Tibial nerve (tissue), 4 donors: ENCODE measurements at regions not wholly inside any gene's neighbourhood (a gene's known extent, or its start where the extent isn't known, plus 50 kb on each side); places are given as distances from the start of the nearest gene placed in this dataset.
"Not testable (repeated sequence)": the region's sequence is repeated elsewhere in the genome, so short reads cannot be mapped to it uniquely, and the experiment has no call there.

Experiments
- DNase-seq, 2 donors: peaks; one replicate each; pipeline ENCODE4 v3.0.0-alpha.2; 2019; ENCODE audit warnings: low spot score in 2 of 2
- H3K27ac ChIP-seq, 4 donors: fragments of 200-600 bp; sonication (generic) in 3 of 4; one replicate each; pipeline ENCODE4 v1.5.1; 2017 to 2019; ENCODE audit warnings: mild to moderate bottlenecking in 1 of 4
- H3K27me3 ChIP-seq, 2 donors: fragments of 200-600 bp; sonication (generic) in 1 of 2; one replicate each; pipeline versions ENCODE4 v1.5.1 to v1.6.0; 2017 to 2019
- H3K36me3 ChIP-seq, 3 donors: fragments of 200-600 bp; sonication (generic); one replicate each; pipeline ENCODE4 v1.5.1; 2018 to 2019
- H3K4me1 ChIP-seq, 4 donors: fragments of 200-600 bp; sonication (generic) in 3 of 4; one replicate each; pipeline ENCODE4 v1.5.1; 2017 to 2019
- H3K4me3 ChIP-seq, 4 donors: fragments of 200-600 bp; sonication (generic) in 3 of 4; one replicate each; pipeline ENCODE4 v1.5.1; 2017 to 2019; ENCODE audit warnings: mild to moderate bottlenecking in 1 of 4, moderate library complexity in 1 of 4
- H3K9me3 ChIP-seq, 4 donors: fragments of 200-600 bp; sonication (generic) in 3 of 4; one replicate each; pipeline ENCODE4 v1.5.1; 2017 to 2019
- EP300 ChIP-seq, 2 donors: sonication (generic); formaldehyde crosslinking; IDR thresholded peaks; one replicate each; pipeline ENCODE4 v1.6.1; 2017; ENCODE audit warnings: antibody characterized with exemption in 2 of 2, mild to moderate bottlenecking in 1 of 2
- POLR2A ChIP-seq, 2 donors: fragments of 450-650 bp; IDR thresholded peaks; one replicate each; pipeline ENCODE4 v1.6.1; 2017; ENCODE audit warnings: antibody characterized with exemption in 2 of 2, mild to moderate bottlenecking in 2 of 2, moderate library complexity in 2 of 2
- WGBS, 2 donors: methylation state at CpG; one replicate each; pipeline ENCODE4 v1.1.5; 2018; 5-methylcytosine and 5-hydroxymethylcytosine counted together
- TF ChIP-seq, protein P1 (sequence below), 5 experiments: fragments of 200-600 bp in 3 of 5; fragments of 450-650 bp in 2 of 5; sonication (generic) in 3 of 5; IDR thresholded peaks; one replicate each; pipeline ENCODE4 v1.5.1; 2016 to 2019; ENCODE audit warnings: antibody characterized with exemption in 5 of 5, mild to moderate bottlenecking in 3 of 5, moderate library complexity in 2 of 5

DNA sequence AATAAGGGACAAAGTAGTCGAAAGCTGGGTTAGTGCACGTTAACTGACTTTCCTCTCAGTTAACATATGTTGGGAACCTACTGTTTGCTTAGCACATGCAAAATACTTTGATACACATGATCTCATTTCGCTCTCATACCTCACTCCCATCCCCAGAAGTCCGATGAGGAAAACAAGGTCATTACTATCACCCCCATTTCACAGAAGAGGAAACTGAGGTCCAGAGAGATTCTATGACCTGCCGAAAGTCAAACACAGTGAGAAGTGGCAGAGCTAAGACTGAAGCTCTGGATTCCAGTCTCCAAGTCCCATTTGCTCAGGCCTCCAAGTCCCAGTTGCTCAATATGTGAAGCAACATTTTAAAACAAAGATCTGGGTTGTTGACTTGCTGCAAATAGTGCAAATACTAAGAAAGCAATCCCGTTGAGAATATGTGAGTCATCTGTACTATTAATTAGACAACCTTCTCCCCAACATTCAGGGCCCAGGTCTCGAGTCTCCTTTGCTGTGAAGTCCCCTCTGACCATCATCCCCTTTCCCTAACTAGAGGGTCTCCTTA, 170.6 kb upstream of the PWP1 start:
- TF ChIP-seq EP300 (IDR thresholded peaks at IDR 0.05) (peak in 1 of 2 donors; percentile 72), POLR2A (IDR thresholded peaks at IDR 0.05) (no peak)
- TF ChIP-seq, protein P1, sequence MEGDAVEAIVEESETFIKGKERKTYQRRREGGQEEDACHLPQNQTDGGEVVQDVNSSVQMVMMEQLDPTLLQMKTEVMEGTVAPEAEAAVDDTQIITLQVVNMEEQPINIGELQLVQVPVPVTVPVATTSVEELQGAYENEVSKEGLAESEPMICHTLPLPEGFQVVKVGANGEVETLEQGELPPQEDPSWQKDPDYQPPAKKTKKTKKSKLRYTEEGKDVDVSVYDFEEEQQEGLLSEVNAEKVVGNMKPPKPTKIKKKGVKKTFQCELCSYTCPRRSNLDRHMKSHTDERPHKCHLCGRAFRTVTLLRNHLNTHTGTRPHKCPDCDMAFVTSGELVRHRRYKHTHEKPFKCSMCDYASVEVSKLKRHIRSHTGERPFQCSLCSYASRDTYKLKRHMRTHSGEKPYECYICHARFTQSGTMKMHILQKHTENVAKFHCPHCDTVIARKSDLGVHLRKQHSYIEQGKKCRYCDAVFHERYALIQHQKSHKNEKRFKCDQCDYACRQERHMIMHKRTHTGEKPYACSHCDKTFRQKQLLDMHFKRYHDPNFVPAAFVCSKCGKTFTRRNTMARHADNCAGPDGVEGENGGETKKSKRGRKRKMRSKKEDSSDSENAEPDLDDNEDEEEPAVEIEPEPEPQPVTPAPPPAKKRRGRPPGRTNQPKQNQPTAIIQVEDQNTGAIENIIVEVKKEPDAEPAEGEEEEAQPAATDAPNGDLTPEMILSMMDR (IDR thresholded peaks at IDR 0.05), result no peak
- Histone ChIP-seq H3K36me3 (no peaks in the 10 kb centered on the region), H3K4me1 (peaks cover 0 to 23% (median 0%) of the 10 kb centered on the region in 4 donors), H3K27ac (peak overlapping the region in 2 of 4 donors; percentile 54 to 72), H3K27me3 (no peaks in the 10 kb centered on the region), H3K4me3 (no peak overlapping the region), H3K9me3 (no peaks in the 10 kb centered on the region)
- peak in 1 of 2 donors; percentile 44 for DNase-seq
- WGBS, 2 donors, result 73 to 78% methylated on average over 7 of the region's 7 CpGs

GRCh38 chr12:107515446-107515958, 170.1 kb upstream of the PWP1 start:
- Histone ChIP-seq H3K9me3 (no peaks in the 10 kb centered on the region), H3K4me3 (no peak overlapping the region), H3K27me3 (no peaks in the 10 kb centered on the region), H3K27ac (peak overlapping the region in 2 of 4 donors; percentile 54 to 72), H3K36me3 (no peaks in the 10 kb centered on the region), H3K4me1 (peaks cover 0 to 23% (median 0%) of the 10 kb centered on the region in 4 donors)
- TF ChIP-seq POLR2A (IDR thresholded peaks at IDR 0.05) (no peak), EP300 (IDR thresholded peaks at IDR 0.05) (peak in 1 of 2 donors; percentile 59)
- TF ChIP-seq, protein P1 (IDR thresholded peaks at IDR 0.05), result no peak
- 20 to 57% methylated on average over 2 of the region's 2 CpGs for WGBS, 2 donors
- DNase-seq, result peak; percentile 65 to 87

DNA sequence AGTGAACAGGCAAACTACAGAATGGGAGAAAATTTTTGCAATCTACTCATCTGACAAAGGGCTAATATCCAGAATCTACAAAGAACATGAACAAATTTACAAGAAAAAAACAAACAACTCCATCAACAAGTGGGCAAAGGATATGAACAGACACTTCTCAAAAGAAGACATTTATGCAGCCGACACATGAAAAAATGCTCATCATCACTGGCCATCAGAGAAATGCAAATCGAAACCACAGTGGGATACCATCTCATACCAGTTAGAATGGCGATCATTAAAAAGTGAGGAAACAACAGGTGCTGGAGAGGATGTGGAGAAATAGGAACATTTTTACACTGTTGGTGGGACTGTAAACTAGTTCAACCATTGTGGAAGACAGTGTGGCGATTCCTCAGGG, 167.8 kb upstream of the PWP1 start:
- not testable (repeated sequence) for H3K4me3 ChIP-seq, DNase-seq, H3K27me3 ChIP-seq, H3K36me3 ChIP-seq, H3K27ac ChIP-seq, H3K9me3 ChIP-seq
- peaks cover 0 to 14% (median 0%) of the 10 kb centered on the region in 4 donors for H3K4me1 ChIP-seq
- 89% methylated on average over 4 of the region's 4 CpGs for WGBS, 2 donors

- TF ChIP-seq EP300 (IDR thresholded peaks at IDR 0.05) (no peak), POLR2A (IDR thresholded peaks at IDR 0.05) (no peak)
- TF ChIP-seq, protein P1 (IDR thresholded peaks at IDR 0.05), result no peak
- no peak overlapping the region for H3K4me3 ChIP-seq
- 89% methylated on average over 4 of the region's 4 CpGs for WGBS, 2 donors
- no peak for DNase-seq
- peaks cover 0 to 13% (median 0%) of the 10 kb centered on the region in 4 donors for H3K4me1 ChIP-seq
- no peak overlapping the region for H3K27ac ChIP-seq
- H3K9me3 ChIP-seq, result peaks cover 0 to 10% (median 0%) of the 10 kb centered on the region in 4 donors
- no peaks in the 10 kb centered on the region for H3K27me3 ChIP-seq
- H3K36me3 ChIP-seq, result no peaks in the 10 kb centered on the region
Observed at GRCh38 chr12:107518868-107519267, 166.7 kb upstream of the PWP1 start.

GRCh38 chr12:107519906-107520859, 165.4 kb upstream of the PWP1 start:
- no peak overlapping the region for H3K4me3 ChIP-seq
- 80 to 87% methylated on average over 19 of the region's 19 CpGs for WGBS, 2 donors
- no peaks in the 10 kb centered on the region for H3K36me3 ChIP-seq
- no peak for TF ChIP-seq EP300 (IDR thresholded peaks at IDR 0.05)
- TF ChIP-seq, protein P1 (IDR thresholded peaks at IDR 0.05), result no peak
- TF ChIP-seq POLR2A (IDR thresholded peaks at IDR 0.05), result no peak
- H3K4me1 ChIP-seq, result peaks cover 0 to 6% (median 0%) of the 10 kb centered on the region in 4 donors
- H3K9me3 ChIP-seq, result peaks cover 0 to 10% (median 0%) of the 10 kb centered on the region in 4 donors
- no peaks in the 10 kb centered on the region for H3K27me3 ChIP-seq
- no peak overlapping the region for H3K27ac ChIP-seq
- DNase-seq, result no peak
